Keratinocyte (primary cell): ENCODE measurements at regions not wholly inside any gene's neighbourhood (a gene's known extent, or its start where the extent isn't known, plus 50 kb on each side); places are given as distances from the start of the nearest gene placed in this dataset.
A peak's percentile ranks its signal among the peaks of the same experiment; 100 is the strongest.

Experiments
- DNase-seq: peaks from one replicate; pipeline ENCODE4 v3.0.0-alpha.2; 2011; ENCODE audit warnings: low read depth, missing footprints, low spot score
- FAIRE-seq: peaks from 2 replicates; lab custom pipeline; 2011; peaks lifted over from hg19 to GRCh38; lab: Jason Lieb, UNC
- H2AFZ ChIP-seq: 2 replicates; pipeline ENCODE4 v1.6.0; 2012; ENCODE audit warnings: low read length, control low read depth, inconsistent platforms; ENCODE audit not compliant: control insufficient read depth
- H3K27ac ChIP-seq: 2 replicates; pipeline ENCODE4 v1.5.1; 2011; ENCODE audit warnings: low read length; ENCODE audit not compliant: control insufficient read depth, insufficient read depth
- H3K27me3 ChIP-seq: 3 replicates; pipeline ENCODE4 v1.6.0; 2011; ENCODE audit warnings: low read length; ENCODE audit not compliant: control insufficient read depth, insufficient read depth; ENCODE audit errors: extremely low read depth
- H3K36me3 ChIP-seq, 2 experiments: 2 replicates in 1 of 2; 3 replicates in 1 of 2; pipeline ENCODE4 v1.5.1; 2011; ENCODE audit warnings: low read length in 2 of 2, mild to moderate bottlenecking in 1 of 2; ENCODE audit not compliant: control insufficient read depth in 2 of 2, insufficient read depth in 2 of 2; ENCODE audit errors: extremely low read depth in 1 of 2
- H3K4me1 ChIP-seq: 3 replicates; pipeline ENCODE4 v1.5.1; 2011; ENCODE audit warnings: low read length; ENCODE audit not compliant: control insufficient read depth, insufficient read depth; ENCODE audit errors: extremely low read depth
- H3K4me2 ChIP-seq: 3 replicates; pipeline ENCODE4 v1.6.0; 2011; ENCODE audit warnings: low read depth, low read length; ENCODE audit not compliant: control insufficient read depth, insufficient read depth; ENCODE audit errors: extremely low read depth
- H3K4me3 ChIP-seq, 3 experiments: fragments of 200-600 bp in 1 of 3; sonication (generic) in 1 of 3; 2 replicates in 2 of 3; 3 replicates in 1 of 3; pipeline ENCODE4 v1.5.1; 2011 to 2016; ENCODE audit warnings: low read length in 3 of 3, mild to moderate bottlenecking in 3 of 3, control low read depth in 2 of 3, inconsistent platforms in 1 of 3, low read depth in 1 of 3, mixed read lengths in 1 of 3, mixed run types in 1 of 3, moderate library complexity in 1 of 3; ENCODE audit not compliant: control insufficient read depth in 2 of 3, insufficient read depth in 2 of 3; ENCODE audit errors: extremely low read depth in 1 of 3
- H3K79me2 ChIP-seq: 2 replicates; pipeline ENCODE4 v1.6.0; 2012; ENCODE audit warnings: low read length; ENCODE audit not compliant: control insufficient read depth, insufficient read depth
- H3K9ac ChIP-seq: 3 replicates; pipeline ENCODE4 v1.6.0; 2011; ENCODE audit warnings: low read length; ENCODE audit not compliant: control insufficient read depth, insufficient read depth; ENCODE audit errors: extremely low read depth
- H3K9me1 ChIP-seq: 3 replicates; pipeline ENCODE4 v1.6.0; 2011; ENCODE audit warnings: low read length; ENCODE audit not compliant: control insufficient read depth, insufficient read depth; ENCODE audit errors: extremely low read depth
- H3K9me3 ChIP-seq: 2 replicates; pipeline ENCODE4 v1.5.1; 2012; ENCODE audit warnings: low read depth, low read length; ENCODE audit not compliant: control insufficient read depth
- H4K20me1 ChIP-seq: 3 replicates; pipeline ENCODE4 v1.6.0; 2011; ENCODE audit warnings: low read length; ENCODE audit not compliant: control insufficient read depth, insufficient read depth; ENCODE audit errors: extremely low read depth
- CTCF ChIP-seq, 3 experiments: IDR thresholded peaks in 1 of 3; conservative IDR thresholded peaks in 1 of 3; optimal IDR thresholded peaks in 1 of 3; 2 replicates in 2 of 3; 3 replicates in 1 of 3; pipeline versions ENCODE3 to v1.5.1; 2011; ENCODE audit warnings: low read length in 3 of 3, mild to moderate bottlenecking in 3 of 3, moderate library complexity in 2 of 3, control low read depth in 1 of 3, inconsistent platforms in 1 of 3; ENCODE audit not compliant: insufficient read depth in 2 of 3; ENCODE audit errors: extremely low read depth in 1 of 3
- EZH2 ChIP-seq: IDR thresholded peaks from one replicate; pipeline ENCODE4 v1.6.1; 2012; ENCODE audit warnings: inconsistent platforms, mild to moderate bottlenecking, low read length, moderate library complexity
- dilution Hi-C: fragments of 300-500 bp; cut with MboI; formaldehyde crosslinking; loops from one replicate; pipeline ENCODE4 v1.7.0; 2020; ENCODE audit warnings: low sequenced_read_pairs; ENCODE audit not compliant: extremely low pct_ligation_motif_present

- Histone ChIP-seq H3K9ac (no peak overlapping the region), H3K4me2 (no peak overlapping the region), H3K79me2 (no peaks in the 10 kb centered on the region), H3K4me1 (no peaks in the 10 kb centered on the region), H3K27ac (no peak overlapping the region), H3K27me3 (no peaks in the 10 kb centered on the region), H3K36me3 (no peaks in the 10 kb centered on the region), H3K9me1 (no peaks in the 10 kb centered on the region), H3K4me3 (no peak overlapping the region), H4K20me1 (no peaks in the 10 kb centered on the region), H2AFZ (no peak overlapping the region), H3K9me3 (peaks cover 1% of the 10 kb centered on the region)
- no peak for FAIRE-seq
- no peak for TF ChIP-seq EZH2
- TF ChIP-seq CTCF (optimal IDR thresholded peaks at IDR 0.05 in 1 of 3, IDR thresholded peaks at IDR 0.05 in 1 of 3, conservative IDR thresholded peaks at IDR 0.05 in 1 of 3; ENCODE audit: extremely low read depth in 1 of 3, insufficient read depth in 2 of 3, low read length in 3 of 3): peak; percentile 49 to 66 (median 51)
- dilution Hi-C loops: no loop called here
- DNase-seq: no peak
These were observed 115.7 kb upstream of the ZXDA start for GRCh38 chrX:58025979-58026378.

- Histone ChIP-seq H3K4me2 (no peak overlapping the region), H2AFZ (no peak overlapping the region), H3K9me1 (no peaks in the 10 kb centered on the region), H3K9me3 (peaks cover 9% of the 10 kb centered on the region), H3K79me2 (no peaks in the 10 kb centered on the region), H3K27ac (no peak overlapping the region), H3K27me3 (no peaks in the 10 kb centered on the region), H3K9ac (no peak overlapping the region), H3K4me3 (no peak overlapping the region), H3K4me1 (no peaks in the 10 kb centered on the region), H3K36me3 (no peaks in the 10 kb centered on the region), H4K20me1 (no peaks in the 10 kb centered on the region)
- TF ChIP-seq EZH2 (no peak), CTCF (optimal IDR thresholded peaks at IDR 0.05 in 1 of 3, IDR thresholded peaks at IDR 0.05 in 1 of 3, conservative IDR thresholded peaks at IDR 0.05 in 1 of 3; ENCODE audit: extremely low read depth in 1 of 3, insufficient read depth in 2 of 3, low read length in 3 of 3) (no peak)
- dilution Hi-C loops: no loop called here
- DNase-seq: no peak
- FAIRE-seq: no peak
These were observed 75.7 kb upstream of the ZXDA start for GRCh38 chrX:57985951-57986350.
